K562 (cell line): ENCODE measurements at regions not wholly inside any gene's neighbourhood (a gene's known extent, or its start where the extent isn't known, plus 50 kb on each side); places are given as distances from the start of the nearest gene placed in this dataset.

Experiments used
- ATAC-seq: fragments of 200-7000 bp; cut with Tn5 transposase; 3 replicates; pipeline ENCODE4 v1.9.1; 2020; ENCODE audit warnings: moderate library complexity
- BruUV-seq: library from RNA; stranded (reverse); fragments of 400-500 nt; replicated peaks from 2 replicates; lab custom pipeline; 2021; lab: Mats Ljungman, UMichigan
- CTCF ChIA-PET: fragments of 300-600 bp; formaldehyde crosslinking; extraction: SDS; loops from one replicate; lab custom pipeline; 2021; ENCODE audit warnings: low intra/inter-chr PET ratio; lab: Yijun Ruan, JAX
- POLR2A ChIA-PET: fragments of 300-600, 350-650 bp; sonication (Branson Sonifier 250); formaldehyde crosslinking; extraction: SDS; loops from one replicate; lab custom pipeline; 2021; ENCODE audit warnings: antibody characterized with exemption, inconsistent platforms; lab: Yijun Ruan, JAX
- DNase-seq, 4 experiments: peaks; one replicate each; pipeline versions ENCODE4 v3.0.0 to v3.0.0-alpha.2; 2011 to 2018; ENCODE audit warnings: low spot score in 3 of 4, mixed read lengths in 3 of 4; ENCODE audit errors: extremely low read depth in 1 of 4
- FAIRE-seq: peaks from 2 replicates; lab custom pipeline; 2011; peaks lifted over from hg19 to GRCh38; lab: Jason Lieb, UNC
- H2AFZ ChIP-seq: 2 replicates; pipeline ENCODE4 v1.6.0; 2011; ENCODE audit warnings: low read depth, low read length, control low read depth, inconsistent platforms
- H3K27ac ChIP-seq: fragments of 200-600 bp; 3 replicates; pipeline ENCODE4 v1.8.0; 2011; ENCODE audit warnings: low read depth, mild to moderate bottlenecking, control low read depth, inconsistent platforms, low read length, moderate library complexity, mixed read lengths; ENCODE audit errors: extremely low read depth
- H3K27me3 ChIP-seq, 2 experiments: fragments of 300-600 bp in 1 of 2; 2 replicates in 1 of 2; 3 replicates in 1 of 2; pipeline versions ENCODE4 v1.6.0 to v1.8.0; 2011; ENCODE audit warnings: inconsistent platforms in 2 of 2, low read length in 2 of 2, mild to moderate bottlenecking in 1 of 2, mixed read lengths in 1 of 2, moderate library complexity in 1 of 2; ENCODE audit not compliant: control insufficient read depth in 2 of 2, insufficient read depth in 2 of 2
- H3K36me3 ChIP-seq: fragments of 300-600 bp; 3 replicates; pipeline ENCODE4 v1.8.0; 2011; ENCODE audit warnings: mild to moderate bottlenecking, low read length, inconsistent platforms; ENCODE audit not compliant: control insufficient read depth, insufficient read depth
- H3K4me1 ChIP-seq, 2 experiments: fragments of 200-600 bp in 1 of 2; replicated peaks in 1 of 2; 2 replicates in 1 of 2; 3 replicates in 1 of 2; pipeline versions ENCODE4 v1.5.1 to v1.8.0; 2011; ENCODE audit warnings: inconsistent platforms in 2 of 2, low read length in 2 of 2, mild to moderate bottlenecking in 1 of 2, mixed read lengths in 1 of 2, moderate library complexity in 1 of 2; ENCODE audit not compliant: control insufficient read depth in 2 of 2, insufficient read depth in 2 of 2
- H3K4me2 ChIP-seq: 2 replicates; pipeline ENCODE4 v1.6.1; 2011; ENCODE audit warnings: low read length, control low read depth, inconsistent platforms, mixed read lengths; ENCODE audit not compliant: insufficient read depth
- H3K4me3 ChIP-seq: fragments of 200-600 bp; sonication (generic), shearing (Covaris generic); 2 replicates; pipeline ENCODE4 v1.5.1; 2016; ENCODE audit warnings: control low read depth, inconsistent platforms
- H3K79me2 ChIP-seq: fragments of 200-600 bp; 3 replicates; pipeline ENCODE4 v1.8.0; 2011; ENCODE audit warnings: low read length, inconsistent platforms; ENCODE audit not compliant: control insufficient read depth, insufficient read depth
- H3K9ac ChIP-seq, 2 experiments: 2 replicates each; pipeline versions ENCODE4 v1.6.0 to v1.6.1; 2011; ENCODE audit warnings: low read depth in 2 of 2, low read length in 2 of 2, control low read depth in 1 of 2, inconsistent platforms in 1 of 2, mild to moderate bottlenecking in 1 of 2, mixed read lengths in 1 of 2; ENCODE audit not compliant: insufficient read depth in 1 of 2
- H3K9me1 ChIP-seq: one replicate; pipeline ENCODE4 v1.6.0; 2011; ENCODE audit warnings: inconsistent platforms, mild to moderate bottlenecking, low read length, moderate library complexity; ENCODE audit not compliant: control insufficient read depth, insufficient read depth
- H3K9me3 ChIP-seq: replicated peaks from 2 replicates; pipeline ENCODE4 v1.5.1; 2011; ENCODE audit warnings: low read depth, low read length, inconsistent platforms; ENCODE audit not compliant: control insufficient read depth, insufficient read depth
- H4K20me1 ChIP-seq: replicated peaks from 2 replicates; pipeline ENCODE4 v1.6.1; 2011; ENCODE audit warnings: low read length, inconsistent platforms, mixed read lengths; ENCODE audit not compliant: control insufficient read depth, insufficient read depth
- C11orf30 ChIP-seq: fragments of 450-650 bp; IDR thresholded peaks from 2 replicates; pipeline ENCODE4 v1.6.1; 2016; ENCODE audit warnings: low read depth, mild to moderate bottlenecking
- E2F1 ChIP-seq: sonication (generic); formaldehyde crosslinking; IDR thresholded peaks from 2 replicates; pipeline ENCODE4 v1.8.1; 2023; ENCODE audit warnings: mild to moderate bottlenecking, missing genetic modification reagents, moderate library complexity
- KLF10 ChIP-seq: fragments of 250-450 bp; sonication (Bioruptor Pico); IDR thresholded peaks from 2 replicates; pipeline ENCODE4 v1.6.1; 2021; ENCODE audit warnings: matching md5 sums
- RFX5 ChIP-seq: IDR thresholded peaks from 2 replicates; pipeline ENCODE4 v1.6.1; 2011; ENCODE audit warnings: low read depth, mild to moderate bottlenecking, improper control_type of control experiment, low read length
- ZC3H11A ChIP-seq: IDR thresholded peaks from 2 replicates; pipeline ENCODE4 v1.6.1; 2012; ENCODE audit warnings: low read depth, low read length, improper control_type of control experiment
- ZNF133 ChIP-seq: fragments of 250-450 bp; sonication (Bioruptor Pico); IDR thresholded peaks from 2 replicates; pipeline ENCODE4 v1.4.0; 2020; ENCODE audit warnings: mild to moderate bottlenecking
- ZNF507 ChIP-seq: conservative IDR thresholded peaks from 2 replicates; pipeline ENCODE4 v1.6.1; 2017; ENCODE audit warnings: missing genetic modification characterization, missing compliant biosample characterization
- WGBS: fragments of 100-300 bp; shearing (Covaris generic); methylation state at CpG from one replicate; pipeline ENCODE4 v1.1.6; 2016; ENCODE audit warnings: low coverage, mixed read lengths; ENCODE audit not compliant: insufficient coverage; ENCODE audit errors: missing lambda C conversion rate; 5-methylcytosine and 5-hydroxymethylcytosine counted together
- in situ Hi-C: fragments of 300-500 bp; cut with MboI; formaldehyde crosslinking; loops from 4 replicates; pipeline ENCODE4 v1.15.0; 2018; ENCODE audit warnings: inconsistent platforms, mixed read lengths
- intact Hi-C: fragments of 100-400 bp; cut with micrococcal nuclease; formaldehyde crosslinking; loops from 2 replicates; pipeline ENCODE4 v1.14.2; 2022

DNA sequence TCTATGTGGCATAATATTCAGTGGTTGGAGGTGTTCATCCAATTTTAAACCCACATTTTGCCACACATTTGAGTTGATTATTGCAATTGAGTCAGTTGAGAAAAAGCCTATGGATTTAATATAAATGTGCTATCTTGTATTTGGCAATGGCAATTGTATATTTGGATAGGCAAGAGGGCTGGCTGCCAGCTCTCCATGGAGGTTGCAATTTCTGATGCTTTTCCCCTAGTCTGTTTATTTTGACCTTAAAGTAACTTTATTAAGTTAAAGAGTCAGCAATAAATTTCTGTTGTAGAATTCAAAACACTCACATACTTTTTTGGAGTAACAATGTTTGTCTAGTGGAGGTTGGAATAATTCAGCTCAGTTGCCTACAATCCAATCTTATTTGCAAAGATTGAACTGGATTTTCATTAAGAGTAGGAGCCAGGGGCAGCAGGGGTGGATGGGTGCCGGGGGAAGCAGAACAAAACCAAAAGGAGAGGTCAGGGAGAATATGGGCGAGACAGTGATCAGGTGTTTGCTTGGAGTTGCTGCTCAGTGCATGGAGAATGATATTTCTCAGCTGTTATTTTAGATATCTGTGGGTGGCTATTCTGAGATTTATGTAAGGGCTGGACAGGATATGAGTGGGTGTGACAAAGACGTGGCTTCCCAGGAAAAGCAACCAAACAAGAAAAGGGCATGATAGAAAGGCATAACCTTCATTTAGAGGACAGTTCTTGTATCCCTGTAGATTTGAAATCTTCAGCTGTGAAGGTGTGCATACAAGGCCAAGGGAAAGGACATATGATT is 163.0 kb downstream of the HDGFL1 start:
- Histone ChIP-seq H3K27me3 (no peaks in the 10 kb centered on the region), H3K36me3 (no peaks in the 10 kb centered on the region), H3K9ac (no peak overlapping the region), H3K9me3 (peaks cover 2% of the 10 kb centered on the region; the same call in 1 of the 2 replicates), H3K9me1 (no peaks in the 10 kb centered on the region), H4K20me1 (no peaks in the 10 kb centered on the region), H3K79me2 (no peaks in the 10 kb centered on the region), H3K27ac (no peak overlapping the region), H3K4me1 (no peaks in the 10 kb centered on the region), H3K4me3 (no peak overlapping the region), H2AFZ (no peak overlapping the region), H3K4me2 (no peak overlapping the region)
- in situ Hi-C loops (no loop called here), intact Hi-C loops (no loop called here)
- TF ChIP-seq ZNF507 (tag): no peak
- no peak for TF ChIP-seq KLF10 (CRISPR knock-in tag)
- no peak for TF ChIP-seq RFX5
- FAIRE-seq (no peak), DNase-seq (no peak), ATAC-seq (no peak)
- 0% methylated on average over 3 of the region's 3 CpGs for WGBS
- BruUV-seq: no TSS peak
- CTCF ChIA-PET: no interaction called here
- POLR2A ChIA-PET: no interaction called here

GRCh38 chr6:22736740-22737139 is 167.4 kb downstream of the HDGFL1 start:
- TF ChIP-seq E2F1 (CRISPR knock-in tag): no peak
- no peak for TF ChIP-seq ZC3H11A
- no peak for TF ChIP-seq ZNF133 (CRISPR knock-in tag)
- no peak for TF ChIP-seq C11orf30
- POLR2A ChIA-PET: no interaction called here

More at GRCh38 chr6:22736740-22737139, 167.4 kb downstream of the HDGFL1 start:
- Histone ChIP-seq H3K4me3 (no peak overlapping the region), H3K36me3 (no peaks in the 10 kb centered on the region), H4K20me1 (no peaks in the 10 kb centered on the region), H3K9ac (no peak overlapping the region), H3K4me2 (no peak overlapping the region), H3K4me1 (no peaks in the 10 kb centered on the region), H3K79me2 (no peaks in the 10 kb centered on the region), H2AFZ (no peak overlapping the region), H3K9me3 (peaks cover 2% of the 10 kb centered on the region; the same call in 1 of the 2 replicates), H3K27me3 (no peaks in the 10 kb centered on the region), H3K27ac (no peak overlapping the region), H3K9me1 (no peaks in the 10 kb centered on the region)
- intact Hi-C loops: no loop called here
- BruUV-seq: no TSS peak
- in situ Hi-C loops: no loop called here
- CTCF ChIA-PET: no interaction called here
- ATAC-seq (no peak), FAIRE-seq (no peak), DNase-seq (no peak)
- 2% methylated on average over 3 of the region's 3 CpGs for WGBS
